DMS53 (cell line): ENCODE measurements at regions not wholly inside any gene's neighbourhood (a gene's known extent, or its start where the extent isn't known, plus 50 kb on each side); places are given as distances from the start of the nearest gene placed in this dataset.
"Not testable (repeated sequence)": the region's sequence is repeated elsewhere in the genome, so short reads cannot be mapped to it uniquely, and the experiment has no call there.

Source experiments
- DNase-seq: peaks from one replicate; lab custom pipeline; 2025; lab: John Stamatoyannopoulos, UW

- no peak for DNase-seq
These were observed 224.8 kb upstream of the B3GALT2 start for GRCh38 chr1:193411215-193411614.

- no peak for DNase-seq
These were observed 222.4 kb upstream of the B3GALT2 start for GRCh38 chr1:193408782-193409293.

GRCh38 chr1:193406901-193407300, 220.5 kb upstream of the B3GALT2 start:
- peak; percentile 80 for DNase-seq

- no peak for DNase-seq
These were observed 217.8 kb upstream of the B3GALT2 start for GRCh38 chr1:193404236-193404635.

- peak; percentile 5 for DNase-seq
These were observed 216.6 kb upstream of the B3GALT2 start for GRCh38 chr1:193402977-193403376.

GRCh38 chr1:193402037-193402436, 215.6 kb upstream of the B3GALT2 start:
- no peak for DNase-seq

- DNase-seq: no peak
These were observed 207.9 kb upstream of the B3GALT2 start for GRCh38 chr1:193394336-193394735.

GRCh38 chr1:193392686-193393085, 206.3 kb upstream of the B3GALT2 start:
- peak; percentile 20 for DNase-seq

- no peak for DNase-seq
These were observed 202.3 kb upstream of the B3GALT2 start for GRCh38 chr1:193388683-193389082.

- no peak for DNase-seq
These were observed 201.8 kb upstream of the B3GALT2 start for GRCh38 chr1:193388165-193388564.

- DNase-seq: no peak
These were observed 201.0 kb upstream of the B3GALT2 start for GRCh38 chr1:193387406-193387805.

- not testable (repeated sequence) for DNase-seq
These were observed 192.0 kb upstream of the B3GALT2 start for GRCh38 chr1:193378451-193378850.

- no peak for DNase-seq
These were observed 191.1 kb upstream of the B3GALT2 start for GRCh38 chr1:193377472-193377871.

GRCh38 chr1:193372553-193372952, 186.1 kb upstream of the B3GALT2 start:
- no peak for DNase-seq

GRCh38 chr1:193368302-193368701, 181.9 kb upstream of the B3GALT2 start:
- no peak for DNase-seq

- no peak for DNase-seq
These were observed 181.4 kb upstream of the B3GALT2 start for GRCh38 chr1:193367863-193368262.

- DNase-seq: no peak
These were observed 180.5 kb upstream of the B3GALT2 start for GRCh38 chr1:193366764-193367507.

GRCh38 chr1:193365966-193366365, 179.6 kb upstream of the B3GALT2 start:
- DNase-seq: no peak

- DNase-seq: no peak
These were observed 173.2 kb upstream of the B3GALT2 start for GRCh38 chr1:193359631-193360030.

GRCh38 chr1:193358419-193358818, 172.0 kb upstream of the B3GALT2 start:
- no peak for DNase-seq

GRCh38 chr1:193356249-193356648, 169.8 kb upstream of the B3GALT2 start:
- no peak for DNase-seq

GRCh38 chr1:193355626-193356025, 169.2 kb upstream of the B3GALT2 start:
- DNase-seq: peak; percentile 72

- DNase-seq: peak; percentile 97
These were observed 168.8 kb upstream of the B3GALT2 start for GRCh38 chr1:193355178-193355577.
